CD4-positive, alpha-beta memory T cell (primary cell): ENCODE measurements at regions not wholly inside any gene's neighbourhood (a gene's known extent, or its start where the extent isn't known, plus 50 kb on each side); places are given as distances from the start of the nearest gene placed in this dataset.
"Not testable (repeated sequence)": the region's sequence is repeated elsewhere in the genome, so short reads cannot be mapped to it uniquely, and the experiment has no call there.

Experiments used
- CTCF ChIA-PET: fragments of 350-600 bp; sonication (Branson Sonifier 250); formaldehyde crosslinking; loops from one replicate; lab custom pipeline; 2021; ENCODE audit warnings: inconsistent platforms; ENCODE audit not compliant: partially characterized antibody; lab: Charles Lee
- POLR2A ChIA-PET: fragments of 350-600 bp; sonication (Branson Sonifier 250); formaldehyde crosslinking; loops from one replicate; lab custom pipeline; 2021; ENCODE audit not compliant: partially characterized antibody; lab: Charles Lee
- DNase-seq, 5 donors: peaks; one replicate each; pipeline versions ENCODE4 v3.0.0 to v3.0.0-alpha.2; 2020 to 2022; ENCODE audit warnings: mixed read lengths in 1 of 5
- H3K27ac ChIP-seq: one replicate; pipeline ENCODE4 v1.7.0; 2013; ENCODE audit warnings: low read depth, low read length
- H3K27me3 ChIP-seq: 2 replicates; pipeline ENCODE4 v1.7.0; 2013; ENCODE audit warnings: mild to moderate bottlenecking, low read length, moderate library complexity; ENCODE audit not compliant: insufficient read depth
- H3K36me3 ChIP-seq: 2 replicates; pipeline ENCODE4 v1.7.0; 2013; ENCODE audit warnings: mild to moderate bottlenecking, low read length, moderate library complexity; ENCODE audit not compliant: insufficient read depth
- H3K4me1 ChIP-seq: 2 replicates; pipeline ENCODE4 v1.7.0; 2013; ENCODE audit warnings: mild to moderate bottlenecking, low read length, moderate library complexity; ENCODE audit not compliant: insufficient read depth
- H3K4me3 ChIP-seq, 2 donors: one replicate each; pipeline ENCODE4 v1.7.0; 2013; ENCODE audit warnings: low read length in 2 of 2, mild to moderate bottlenecking in 1 of 2
- H3K9me3 ChIP-seq, 2 donors: one replicate each; pipeline ENCODE4 v1.7.0; 2013; ENCODE audit warnings: low read length in 2 of 2, control low read depth in 1 of 2; ENCODE audit not compliant: control insufficient read depth in 1 of 2
- H3K27ac Mint-ChIP-seq, 7 donors: one replicate each; pipeline ENCODE4 v1.8.0; 2020 to 2021; ENCODE audit warnings: mixed read lengths in 7 of 7, mild to moderate bottlenecking in 6 of 7, inconsistent platforms in 3 of 7, moderate library complexity in 3 of 7
- H3K27me3 Mint-ChIP-seq, 2 donors: one replicate each; pipeline ENCODE4 v1.8.0; 2020 to 2021; ENCODE audit warnings: mixed read lengths in 2 of 2
- H3K36me3 Mint-ChIP-seq, 2 donors: one replicate each; pipeline ENCODE4 v1.8.0; 2020 to 2021; ENCODE audit warnings: mixed read lengths in 2 of 2, inconsistent platforms in 1 of 2, mild to moderate bottlenecking in 1 of 2
- H3K4me1 Mint-ChIP-seq, 4 donors: one replicate each; pipeline ENCODE4 v1.8.0; 2020 to 2021; ENCODE audit warnings: mixed read lengths in 4 of 4, mild to moderate bottlenecking in 1 of 4
- H3K4me3 Mint-ChIP-seq, 8 donors: one replicate each; pipeline ENCODE4 v1.8.0; 2020 to 2021; ENCODE audit warnings: mixed read lengths in 8 of 8, mild to moderate bottlenecking in 7 of 8, moderate library complexity in 6 of 8, inconsistent platforms in 3 of 8
- H3K9me3 Mint-ChIP-seq, 8 donors: one replicate each; pipeline ENCODE4 v1.8.0; 2020 to 2021; ENCODE audit warnings: mixed read lengths in 8 of 8, mild to moderate bottlenecking in 5 of 8, inconsistent platforms in 3 of 8, moderate library complexity in 1 of 8
- intact Hi-C: fragments of 100-400 bp; cut with micrococcal nuclease; formaldehyde crosslinking; loops from one replicate; pipeline ENCODE4 v1.15.1; 2023

DNA sequence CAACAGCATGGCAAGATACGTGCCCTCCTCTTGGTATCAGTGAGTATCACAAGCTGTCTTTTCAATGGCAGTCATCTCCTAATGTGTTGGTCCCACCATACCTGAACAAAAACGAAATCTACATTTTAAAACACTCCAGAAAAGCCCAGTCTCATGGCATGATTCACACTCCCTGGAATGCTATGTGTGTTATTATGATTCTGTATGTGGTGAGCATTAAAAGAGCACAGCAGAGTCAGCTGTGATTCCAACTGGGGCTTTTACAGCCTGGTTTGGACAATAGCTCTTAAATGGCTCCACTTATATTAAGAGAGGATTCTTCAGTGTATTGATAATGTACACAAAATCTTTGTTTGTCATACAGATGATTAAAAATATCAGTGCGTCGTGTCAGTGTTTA, 274.1 kb upstream of the GK2 start:
- Mint-ChIP-seq H3K27ac (no peak overlapping the region), H3K9me3 (peaks cover 0 to 3% (median 0%) of the 10 kb centered on the region in 8 donors), H3K4me3 (no peak overlapping the region), H3K4me1 (peaks cover 0 to 2% (median 0%) of the 10 kb centered on the region in 4 donors), H3K36me3 (no peaks in the 10 kb centered on the region), H3K27me3 (peaks cover 4% of the 10 kb centered on the region in 2 donors)
- CTCF ChIA-PET, result no interaction called here
- Histone ChIP-seq H3K9me3 (no peaks in the 10 kb centered on the region), H3K4me3 (no peak overlapping the region), H3K36me3 (no peaks in the 10 kb centered on the region), H3K27ac (no peak overlapping the region), H3K27me3 (no peaks in the 10 kb centered on the region), H3K4me1 (no peaks in the 10 kb centered on the region)
- intact Hi-C loops, result no loop called here
- POLR2A ChIA-PET, result no interaction called here
- DNase-seq, result no peak

DNA sequence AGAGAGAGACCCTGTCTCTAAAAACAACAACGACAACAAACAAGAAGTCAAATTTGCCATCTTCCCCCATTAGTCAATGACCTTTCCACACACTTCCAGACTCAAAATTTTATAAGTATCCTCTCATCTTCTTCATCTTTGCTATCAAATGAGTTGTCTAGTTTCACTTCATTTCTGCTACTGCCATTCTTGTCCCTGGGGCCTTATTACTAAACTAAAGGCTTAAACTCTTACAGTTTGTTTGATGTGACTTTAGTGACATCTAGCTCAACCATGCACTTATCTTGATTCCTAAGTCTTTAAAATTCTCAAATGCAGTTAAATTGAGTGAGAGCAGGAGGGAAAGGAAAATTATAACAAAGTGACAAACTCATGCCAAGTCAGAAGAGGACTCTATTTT, 271.8 kb upstream of the GK2 start:
- Mint-ChIP-seq H3K4me1 (peaks cover 0 to under 1% (median 0%) of the 10 kb centered on the region in 4 donors), H3K9me3 (peaks cover 0 to 3% (median 0%) of the 10 kb centered on the region in 8 donors), H3K4me3 (no peak overlapping the region), H3K36me3 (no peaks in the 10 kb centered on the region), H3K27me3 (no peaks in the 10 kb centered on the region), H3K27ac (no peak overlapping the region)
- ChIA-PET POLR2A (no interaction called here), CTCF (no interaction called here)
- Histone ChIP-seq H3K36me3 (no peaks in the 10 kb centered on the region), H3K4me1 (no peaks in the 10 kb centered on the region), H3K4me3 (no peak overlapping the region), H3K9me3 (no peaks in the 10 kb centered on the region), H3K27ac (no peak overlapping the region), H3K27me3 (no peaks in the 10 kb centered on the region)
- intact Hi-C loops, result no loop called here
- no peak for DNase-seq

DNA sequence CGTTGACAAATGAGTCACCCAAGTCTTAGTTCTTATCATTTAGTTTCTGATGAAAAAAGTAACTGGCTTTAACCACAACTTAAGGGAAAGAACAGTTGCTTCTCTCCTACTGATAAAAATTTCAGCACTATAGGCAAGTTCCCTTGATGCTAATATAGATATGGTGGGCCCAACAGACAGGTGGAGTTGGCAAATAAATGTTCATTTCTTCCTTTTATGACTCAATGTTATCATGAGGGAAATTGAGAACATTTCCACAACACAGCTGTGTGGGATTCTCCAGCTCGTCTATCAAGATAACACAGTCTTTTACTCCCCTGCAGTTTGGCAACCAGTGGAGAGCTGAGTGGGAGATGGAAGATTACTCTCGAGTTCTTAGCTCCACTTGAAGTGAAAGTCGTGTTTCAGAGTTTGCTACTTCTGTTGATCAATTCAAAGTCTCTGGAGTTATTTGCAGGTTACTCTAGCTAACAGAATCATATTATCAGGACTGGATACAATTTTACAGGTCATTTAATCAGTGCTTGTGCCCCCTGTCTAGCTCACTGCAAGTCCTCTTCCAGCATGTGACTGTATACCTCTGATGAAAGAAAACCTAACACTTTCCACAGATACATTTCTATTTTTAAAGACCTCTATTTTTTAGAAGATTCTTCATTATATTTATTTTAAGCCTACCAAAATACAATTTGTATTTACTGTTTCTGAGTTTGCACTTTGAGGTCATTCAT, 270.6 kb upstream of the GK2 start:
- no peak overlapping the region for H3K4me3 ChIP-seq
- ChIA-PET CTCF (interaction anchor here (1.4 kb wide), 1 partner anchor 22 kb away, joined by 3 read pairs; no protein-coding TSS in a partner anchor), POLR2A (no interaction called here)
- no peak overlapping the region for H3K27ac Mint-ChIP-seq
- intact Hi-C loops, result no loop called here
- no peaks in the 10 kb centered on the region for H3K9me3 ChIP-seq
- peaks cover 0 to 3% (median 0%) of the 10 kb centered on the region in 8 donors for H3K9me3 Mint-ChIP-seq
- H3K4me3 Mint-ChIP-seq, result no peak overlapping the region
- no peak for DNase-seq
- no peaks in the 10 kb centered on the region for H3K27me3 Mint-ChIP-seq
- no peaks in the 10 kb centered on the region for H3K4me1 ChIP-seq
- H3K27me3 ChIP-seq, result no peaks in the 10 kb centered on the region
- no peak overlapping the region for H3K27ac ChIP-seq
- no peaks in the 10 kb centered on the region for H3K4me1 Mint-ChIP-seq
- no peaks in the 10 kb centered on the region for H3K36me3 ChIP-seq
- no peaks in the 10 kb centered on the region for H3K36me3 Mint-ChIP-seq

DNA sequence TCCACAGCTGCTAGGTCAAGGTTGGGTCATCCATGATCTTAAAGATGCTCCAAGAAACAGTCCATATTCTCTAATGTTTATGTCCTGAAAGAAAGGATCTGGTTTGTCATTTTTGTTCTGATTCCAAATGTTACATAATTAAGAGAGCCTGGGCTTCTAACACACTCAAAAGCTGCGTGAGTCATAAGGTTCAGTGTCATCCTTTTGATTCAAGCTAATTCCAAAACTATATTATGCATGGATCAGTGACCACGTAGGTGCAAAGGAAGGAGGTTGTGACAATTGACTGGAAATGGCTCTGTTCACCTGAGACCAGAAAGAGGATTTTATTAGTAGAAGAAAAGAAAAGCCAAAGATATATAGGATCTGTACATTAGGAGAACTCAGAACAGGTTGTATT, 268.7 kb upstream of the GK2 start:
- no peaks in the 10 kb centered on the region for H3K36me3 ChIP-seq
- no peaks in the 10 kb centered on the region for H3K4me1 ChIP-seq

DNA sequence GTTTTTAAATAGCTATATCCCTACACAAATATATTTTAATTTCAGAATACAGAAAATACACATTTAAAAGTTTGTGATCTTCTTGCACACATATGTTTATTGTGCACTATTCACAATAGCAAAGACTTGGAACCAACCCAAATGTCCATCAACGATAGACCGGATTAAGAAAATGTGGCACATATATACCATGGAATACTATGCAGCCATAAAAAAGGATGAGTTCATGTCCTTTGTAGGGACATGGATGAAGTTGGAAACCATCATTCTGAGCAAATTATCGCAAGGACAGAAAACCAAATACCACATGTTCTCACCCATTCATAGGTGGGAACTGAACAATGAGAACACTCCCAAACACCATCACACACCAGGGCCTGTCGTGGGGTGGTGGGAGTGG, 266.9 kb upstream of the GK2 start:
- intact Hi-C loops, H3K27ac Mint-ChIP-seq: not testable (repeated sequence)

More for the DNA sequence above, 268.7 kb upstream of the GK2 start:
- Histone ChIP-seq H3K4me3 (no peak overlapping the region), H3K27ac (no peak overlapping the region), H3K9me3 (no peaks in the 10 kb centered on the region), H3K27me3 (no peaks in the 10 kb centered on the region)
- Mint-ChIP-seq H3K9me3 (peaks cover 0 to 7% (median under 1%) of the 10 kb centered on the region in 8 donors), H3K36me3 (no peaks in the 10 kb centered on the region), H3K4me3 (no peak overlapping the region), H3K27me3 (no peaks in the 10 kb centered on the region), H3K27ac (no peak overlapping the region), H3K4me1 (no peaks in the 10 kb centered on the region)
- ChIA-PET CTCF (no interaction called here), POLR2A (no interaction called here)
- no peak for DNase-seq
- intact Hi-C loops, result no loop called here

DNA sequence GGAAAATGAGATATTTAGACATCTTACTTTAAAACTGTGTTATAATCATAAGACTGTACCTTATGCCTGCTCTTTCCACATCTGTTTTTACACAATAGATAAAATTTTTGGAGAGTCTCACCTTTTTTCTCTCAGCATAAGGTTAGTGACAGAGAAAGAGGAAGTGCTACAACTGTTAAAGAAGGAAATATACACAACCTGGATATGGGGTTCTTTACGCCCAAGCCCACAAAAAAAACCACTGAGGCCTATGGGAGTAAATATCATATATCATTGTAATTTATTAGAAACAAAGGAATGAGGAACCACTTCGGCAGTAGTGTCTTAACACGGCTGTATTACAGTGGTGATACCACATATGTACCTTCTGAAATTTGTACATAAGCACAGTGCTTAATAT, 265.9 kb upstream of the GK2 start:
- DNase-seq, result no peak
- Mint-ChIP-seq H3K9me3 (peaks cover 3 to 19% (median 12%) of the 10 kb centered on the region in 8 donors), H3K4me3 (no peak overlapping the region), H3K4me1 (no peaks in the 10 kb centered on the region), H3K27me3 (peaks cover 0 to 4% of the 10 kb centered on the region in 2 donors), H3K27ac (no peak overlapping the region), H3K36me3 (no peaks in the 10 kb centered on the region)
- no peak overlapping the region for H3K4me3 ChIP-seq
- intact Hi-C loops, result no loop called here
- H3K27ac ChIP-seq, result no peak overlapping the region
- CTCF ChIA-PET, result no interaction called here
- no peaks in the 10 kb centered on the region for H3K4me1 ChIP-seq
- H3K27me3 ChIP-seq, result no peaks in the 10 kb centered on the region
- POLR2A ChIA-PET, result no interaction called here
- H3K9me3 ChIP-seq, result no peaks in the 10 kb centered on the region
- H3K36me3 ChIP-seq, result no peaks in the 10 kb centered on the region

More for the DNA sequence above, 266.9 kb upstream of the GK2 start:
- H3K27ac ChIP-seq, H3K4me1 Mint-ChIP-seq, H3K4me3 Mint-ChIP-seq, DNase-seq, H3K27me3 Mint-ChIP-seq, H3K4me3 ChIP-seq, CTCF ChIA-PET, H3K27me3 ChIP-seq, H3K36me3 Mint-ChIP-seq, H3K36me3 ChIP-seq, H3K9me3 ChIP-seq, H3K4me1 ChIP-seq: not testable (repeated sequence)
- POLR2A ChIA-PET, result interaction anchor here (0.7 kb wide), 1 partner anchor 1231 kb away, joined by 4 read pairs; no protein-coding TSS in a partner anchor
- H3K9me3 Mint-ChIP-seq, result peaks cover 2 to 16% (median 5%) of the 10 kb centered on the region in 8 donors

DNA sequence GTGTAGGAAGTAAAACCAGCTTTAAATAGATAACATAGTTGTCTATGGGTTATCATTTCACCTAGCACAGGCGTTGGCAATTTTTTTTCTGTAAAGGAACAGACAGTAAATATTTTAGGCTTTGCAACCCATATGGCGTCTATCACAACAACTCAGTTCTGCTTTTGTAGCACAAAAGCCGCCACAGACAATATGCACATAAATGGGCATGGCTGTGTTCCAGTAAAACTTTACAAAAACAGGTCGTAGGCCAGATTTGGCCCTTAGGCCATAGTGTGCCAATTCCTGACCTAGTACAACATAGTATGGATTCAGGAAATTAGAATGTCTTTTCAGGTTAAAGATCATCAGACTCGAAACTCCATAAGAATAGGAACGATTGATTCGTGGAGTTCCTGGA, 265.3 kb upstream of the GK2 start:
- Mint-ChIP-seq H3K4me1 (no peaks in the 10 kb centered on the region), H3K9me3 (peaks cover 7 to 24% (median 16%) of the 10 kb centered on the region in 8 donors), H3K27me3 (peaks cover 0 to 4% of the 10 kb centered on the region in 2 donors), H3K4me3 (no peak overlapping the region), H3K36me3 (no peaks in the 10 kb centered on the region), H3K27ac (no peak overlapping the region)
- Histone ChIP-seq H3K9me3 (no peaks in the 10 kb centered on the region), H3K27me3 (no peaks in the 10 kb centered on the region), H3K4me3 (no peak overlapping the region), H3K27ac (no peak overlapping the region), H3K36me3 (no peaks in the 10 kb centered on the region), H3K4me1 (no peaks in the 10 kb centered on the region)
- no peak for DNase-seq
- intact Hi-C loops, result no loop called here
- ChIA-PET POLR2A (no interaction called here), CTCF (no interaction called here)
